ENCODE measurements at regions not wholly inside any gene's neighbourhood (a gene's known extent, or its start where the extent isn't known, plus 50 kb on each side); places are given as distances from the start of the nearest gene placed in this dataset.
"Not testable (repeated sequence)": the region's sequence is repeated elsewhere in the genome, so short reads cannot be mapped to it uniquely, and the experiment has no call there.

DNA sequence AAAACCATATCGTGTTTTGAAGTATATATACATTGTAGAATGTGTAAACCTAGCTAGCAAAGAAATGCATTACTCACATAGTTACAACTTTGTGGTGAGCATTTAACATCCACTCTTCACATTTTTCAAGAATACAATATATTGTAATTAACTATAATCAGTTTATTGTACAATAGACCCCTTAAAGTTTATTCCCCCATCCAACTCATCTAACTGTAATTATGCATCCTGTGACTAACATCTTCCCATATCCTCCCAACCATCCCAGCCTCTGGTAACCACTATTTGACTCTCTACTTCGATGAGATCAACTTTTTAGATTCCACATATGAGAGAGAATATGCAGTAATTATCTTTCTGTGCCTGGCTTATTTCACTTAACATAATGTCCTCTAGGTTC is 526.4 kb downstream of the KIF20B start:
- no peak for DNase-seq (ENCODE audit: low read depth, low spot score)
- in situ Hi-C loops (cut with HindIII; ENCODE audit: low pct_unique_long_range_greater_than_20kb, low sequenced_read_pairs) = no loop called here

- no peak for DNase-seq (ENCODE audit: low read depth, low spot score)
Measured at GRCh38 chr10:90229486-90229885, 528.1 kb downstream of the KIF20B start.

DNA sequence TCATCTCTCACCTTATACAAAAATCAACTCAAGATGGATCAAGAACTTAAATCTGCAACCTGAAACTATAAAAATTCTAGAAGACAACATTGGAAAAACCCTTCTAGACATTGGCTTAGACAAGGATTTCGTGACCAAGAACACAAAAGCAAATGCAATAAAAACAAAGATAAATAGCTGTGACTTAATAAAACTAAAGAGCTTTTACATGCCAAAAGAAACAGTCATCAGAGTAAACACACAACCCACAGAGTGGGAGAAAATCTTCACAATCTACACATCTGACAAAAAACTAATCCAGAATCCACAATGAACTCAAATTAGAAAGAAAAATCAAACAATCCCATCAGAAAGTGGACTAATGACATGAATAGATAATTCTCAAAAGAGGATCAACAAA is 532.4 kb downstream of the KIF20B start:
- in situ Hi-C loops (cut with HindIII; ENCODE audit: low pct_unique_long_range_greater_than_20kb, low sequenced_read_pairs); DNase-seq (ENCODE audit: low read depth, low spot score): not testable (repeated sequence)

More at GRCh38 chr10:90229486-90229885, 528.1 kb downstream of the KIF20B start:
- in situ Hi-C loops (cut with HindIII; ENCODE audit: low pct_unique_long_range_greater_than_20kb, low sequenced_read_pairs) = no loop called here

DNA sequence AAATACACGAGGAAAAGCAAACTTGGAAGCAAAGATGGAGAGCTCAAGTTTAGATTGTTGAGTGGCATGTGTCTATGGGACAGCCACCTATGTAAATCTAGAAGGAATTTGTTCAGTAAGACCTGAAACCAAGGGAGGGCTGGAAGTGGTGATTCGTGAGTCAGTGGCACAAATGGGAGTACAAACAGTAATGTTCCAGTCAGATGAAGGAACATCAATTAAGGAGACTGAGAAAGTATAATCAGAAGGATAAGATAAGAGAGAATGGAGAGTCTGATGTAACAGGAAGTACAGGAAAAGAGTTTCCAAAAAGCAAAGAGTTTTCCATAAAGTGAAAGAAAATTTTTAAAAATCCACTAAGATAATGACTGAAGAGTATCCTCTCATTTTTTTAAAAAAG is 544.2 kb downstream of the KIF20B start:
- in situ Hi-C loops (cut with HindIII; ENCODE audit: low pct_unique_long_range_greater_than_20kb, low sequenced_read_pairs) = no loop called here
- no peak for DNase-seq (ENCODE audit: low read depth, low spot score)

GRCh38 chr10:90250784-90251183 is 549.4 kb downstream of the KIF20B start:
- DNase-seq (ENCODE audit: low read depth, low spot score); in situ Hi-C loops (cut with HindIII; ENCODE audit: low pct_unique_long_range_greater_than_20kb, low sequenced_read_pairs): not testable (repeated sequence)

GRCh38 chr10:90269699-90270098 is 568.3 kb downstream of the KIF20B start:
- DNase-seq (ENCODE audit: low read depth, low spot score) = no peak
- in situ Hi-C loops (cut with HindIII; ENCODE audit: low pct_unique_long_range_greater_than_20kb, low sequenced_read_pairs) = no loop called here

- DNase-seq (ENCODE audit: low read depth, low spot score) = no peak
- in situ Hi-C loops (cut with HindIII; ENCODE audit: low pct_unique_long_range_greater_than_20kb, low sequenced_read_pairs) = no loop called here
Measured at GRCh38 chr10:90274721-90275468, 573.5 kb downstream of the KIF20B start.

DNA sequence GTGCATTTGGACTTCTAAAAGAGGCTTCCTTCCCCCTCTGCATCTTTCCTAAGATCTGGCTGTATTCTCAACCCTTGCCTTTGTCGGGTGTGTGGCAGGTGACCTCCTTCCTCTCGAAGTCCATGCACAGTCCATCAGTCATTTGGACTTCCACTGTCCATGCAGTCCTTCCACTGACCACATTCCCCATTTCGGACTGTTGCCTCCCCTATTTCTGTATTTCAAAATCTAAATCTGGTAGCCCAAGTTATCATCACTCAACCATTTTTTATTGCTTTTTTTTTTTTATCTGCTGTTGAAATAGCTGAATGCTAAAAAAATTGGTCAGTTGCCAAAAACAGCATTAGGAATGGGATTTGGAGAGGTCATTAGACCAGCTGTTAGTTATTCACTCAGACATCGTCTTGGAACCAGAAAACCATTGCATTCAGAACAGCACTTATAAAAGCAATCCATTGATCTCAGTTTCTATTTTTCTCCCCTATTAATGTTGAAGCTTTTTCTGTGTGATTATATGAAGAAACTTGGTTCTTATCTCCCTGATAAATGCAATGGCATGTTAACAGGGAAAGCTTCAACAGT is 575.6 kb downstream of the KIF20B start:
- in situ Hi-C loops (cut with HindIII; ENCODE audit: low pct_unique_long_range_greater_than_20kb, low sequenced_read_pairs) = no loop called here

DNA sequence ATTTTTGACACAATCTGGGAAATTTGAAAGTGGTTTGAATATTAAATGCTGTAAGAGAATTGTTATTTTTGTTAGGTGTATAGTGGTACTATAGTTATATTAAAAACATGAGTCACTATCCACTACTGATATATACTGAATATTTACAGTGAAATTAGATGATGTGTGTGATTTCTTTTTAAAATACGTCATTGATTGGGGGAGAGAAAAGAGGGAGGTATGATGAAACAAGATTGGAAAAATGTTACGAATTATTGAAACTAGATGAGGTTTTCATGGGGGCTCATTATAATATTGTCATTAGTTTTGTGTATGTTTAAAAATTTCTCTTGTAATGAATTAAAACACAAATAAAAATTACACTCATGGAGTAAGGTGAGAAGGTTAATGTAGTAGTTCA is 571.4 kb downstream of the HTR7 start:
- in situ Hi-C loops (cut with HindIII; ENCODE audit: low pct_unique_long_range_greater_than_20kb, low sequenced_read_pairs) = no loop called here
- DNase-seq (ENCODE audit: low read depth, low spot score) = no peak

More for the DNA sequence above, 575.6 kb downstream of the KIF20B start:
- no peak for DNase-seq (ENCODE audit: low read depth, low spot score)

GRCh38 chr10:90286941-90287340 is 570.9 kb downstream of the HTR7 start:
- in situ Hi-C loops (cut with HindIII; ENCODE audit: low pct_unique_long_range_greater_than_20kb, low sequenced_read_pairs) = no loop called here
- no peak for DNase-seq (ENCODE audit: low read depth, low spot score)

DNA sequence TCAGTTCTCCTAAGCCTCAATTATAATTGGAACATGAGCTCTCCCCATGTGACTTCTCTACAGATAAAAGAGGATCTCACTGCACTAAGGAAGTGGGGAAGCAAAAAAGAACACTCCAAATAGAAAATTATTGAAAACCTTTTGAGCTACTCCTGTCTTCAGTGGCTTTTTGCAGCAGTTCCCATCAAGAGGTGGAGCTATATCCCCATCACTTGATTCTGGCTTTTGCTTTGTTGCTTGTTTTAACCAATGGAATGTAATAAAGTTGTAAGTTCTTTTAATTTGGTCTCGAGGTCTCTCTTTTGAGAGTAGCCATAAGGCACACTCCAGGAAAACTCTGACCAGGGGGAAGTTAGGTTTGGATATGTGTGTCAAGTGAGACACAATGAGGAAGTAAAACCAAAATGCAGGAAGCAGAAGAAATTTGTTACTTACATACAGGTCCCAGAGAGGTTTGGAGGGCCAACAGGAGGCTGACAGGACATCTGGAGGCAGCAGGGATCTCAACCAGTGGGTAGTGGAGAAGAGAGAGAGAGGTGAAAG is 569.4 kb downstream of the HTR7 start:
- peak; percentile 2 for DNase-seq (ENCODE audit: low read depth, low spot score)
- in situ Hi-C loops (cut with HindIII; ENCODE audit: low pct_unique_long_range_greater_than_20kb, low sequenced_read_pairs) = no loop called here

- no peak for DNase-seq (ENCODE audit: low read depth, low spot score)
- in situ Hi-C loops (cut with HindIII; ENCODE audit: low pct_unique_long_range_greater_than_20kb, low sequenced_read_pairs) = no loop called here
Measured at GRCh38 chr10:90289037-90289436, 568.8 kb downstream of the HTR7 start.

- in situ Hi-C loops (cut with HindIII; ENCODE audit: low pct_unique_long_range_greater_than_20kb, low sequenced_read_pairs) = no loop called here
- no peak for DNase-seq (ENCODE audit: low read depth, low spot score)
Measured at GRCh38 chr10:90293616-90294015, 564.2 kb downstream of the HTR7 start.

DNA sequence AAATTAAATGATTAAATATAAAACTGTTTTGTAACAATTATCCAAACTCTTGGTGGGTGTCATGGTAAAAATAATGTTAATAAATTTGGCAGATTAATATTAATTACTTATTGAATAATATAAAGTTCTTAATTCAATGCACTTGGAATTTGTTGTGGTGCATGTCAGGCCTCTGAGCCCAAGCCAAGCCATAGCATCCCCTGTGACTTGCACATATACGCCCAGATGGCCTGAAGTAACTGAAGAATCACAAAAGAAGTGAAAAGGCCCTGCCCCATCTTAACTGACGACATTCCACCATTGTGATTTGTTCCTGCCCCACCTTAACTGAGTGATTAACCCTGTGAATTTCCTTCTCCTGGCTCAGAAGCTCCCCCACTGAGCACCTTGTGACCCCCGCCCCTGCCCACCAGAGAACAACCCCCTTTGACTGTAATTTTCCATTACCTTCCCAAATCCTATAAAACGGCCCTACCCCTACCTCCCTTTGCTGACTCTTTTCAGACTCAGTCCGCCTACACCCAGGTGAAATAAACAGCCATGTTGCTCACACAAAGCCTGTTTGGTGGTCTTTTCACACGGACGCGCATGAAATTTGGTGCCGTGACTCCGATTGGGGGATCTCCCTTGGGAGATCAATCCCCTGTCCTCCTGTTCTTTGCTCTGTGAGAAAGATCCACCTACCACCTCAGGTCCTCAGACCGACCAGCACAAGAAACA is 562.9 kb downstream of the HTR7 start:
- DNase-seq (ENCODE audit: low read depth, low spot score); in situ Hi-C loops (cut with HindIII; ENCODE audit: low pct_unique_long_range_greater_than_20kb, low sequenced_read_pairs): not testable (repeated sequence)

DNA sequence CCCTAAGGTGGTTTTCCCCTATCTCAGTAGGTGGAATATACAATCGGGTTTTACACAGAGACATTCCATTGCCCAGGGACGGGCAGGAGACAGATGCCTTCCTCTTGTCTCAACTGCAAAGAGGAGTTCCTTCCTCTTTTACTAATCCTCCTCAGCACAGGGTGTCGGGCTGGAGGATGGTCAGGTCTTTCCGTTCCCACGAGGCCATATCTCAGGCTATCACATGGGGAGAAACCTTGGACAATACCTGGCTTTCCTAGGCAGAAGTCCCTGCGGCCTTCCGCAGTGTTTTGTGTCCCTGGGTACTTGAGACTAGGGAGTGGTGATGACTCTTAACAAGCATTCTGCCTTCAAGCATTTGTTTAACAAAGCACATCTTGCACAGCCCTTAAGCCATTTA is 555.8 kb downstream of the HTR7 start:
- in situ Hi-C loops (cut with HindIII; ENCODE audit: low pct_unique_long_range_greater_than_20kb, low sequenced_read_pairs); DNase-seq (ENCODE audit: low read depth, low spot score): not testable (repeated sequence)

- in situ Hi-C loops (cut with HindIII; ENCODE audit: low pct_unique_long_range_greater_than_20kb, low sequenced_read_pairs) = no loop called here
- DNase-seq (ENCODE audit: low read depth, low spot score) = no peak
Measured at GRCh38 chr10:90302758-90303481, 554.9 kb downstream of the HTR7 start.

- DNase-seq (ENCODE audit: low read depth, low spot score) = no peak
- in situ Hi-C loops (cut with HindIII; ENCODE audit: low pct_unique_long_range_greater_than_20kb, low sequenced_read_pairs) = no loop called here
Measured at GRCh38 chr10:90304533-90304932, 553.3 kb downstream of the HTR7 start.

GRCh38 chr10:90306187-90306586 is 551.7 kb downstream of the HTR7 start:
- no peak for DNase-seq (ENCODE audit: low read depth, low spot score)
- in situ Hi-C loops (cut with HindIII; ENCODE audit: low pct_unique_long_range_greater_than_20kb, low sequenced_read_pairs) = no loop called here
